KOPT-K1 (cell line): ENCODE measurements at regions not wholly inside any gene's neighbourhood (a gene's known extent, or its start where the extent isn't known, plus 50 kb on each side); places are given as distances from the start of the nearest gene placed in this dataset.
"Not testable (repeated sequence)": the region's sequence is repeated elsewhere in the genome, so short reads cannot be mapped to it uniquely, and the experiment has no call there.

Experiments used
- H3K27ac ChIP-seq: fragments of 200-600 bp; sonication (generic); 2 replicates; pipeline ENCODE4 v1.5.1; 2016; ENCODE audit warnings: antibody characterized with exemption, mild to moderate bottlenecking, low read depth, low read length; ENCODE audit not compliant: poor library complexity, severe bottlenecking
- H3K36me3 ChIP-seq: fragments of 200-600 bp; sonication (generic); 2 replicates; pipeline ENCODE4 v1.5.1; 2017; ENCODE audit warnings: antibody characterized with exemption, mild to moderate bottlenecking, low read length, moderate library complexity; ENCODE audit not compliant: insufficient read depth
- H3K9me3 ChIP-seq: fragments of 200-600 bp; sonication (generic); 2 replicates; pipeline ENCODE4 v1.5.1; 2017; ENCODE audit warnings: antibody characterized with exemption, low read length, mild to moderate bottlenecking; ENCODE audit not compliant: insufficient read depth, poor library complexity, severe bottlenecking

- Histone ChIP-seq H3K9me3 (no peaks in the 10 kb centered on the region), H3K36me3 (no peaks in the 10 kb centered on the region), H3K27ac (peak overlapping the region; percentile 65)
Observed at GRCh38 chrY:14301552-14301951, 222.8 kb upstream of the NLGN4Y start.

DNA sequence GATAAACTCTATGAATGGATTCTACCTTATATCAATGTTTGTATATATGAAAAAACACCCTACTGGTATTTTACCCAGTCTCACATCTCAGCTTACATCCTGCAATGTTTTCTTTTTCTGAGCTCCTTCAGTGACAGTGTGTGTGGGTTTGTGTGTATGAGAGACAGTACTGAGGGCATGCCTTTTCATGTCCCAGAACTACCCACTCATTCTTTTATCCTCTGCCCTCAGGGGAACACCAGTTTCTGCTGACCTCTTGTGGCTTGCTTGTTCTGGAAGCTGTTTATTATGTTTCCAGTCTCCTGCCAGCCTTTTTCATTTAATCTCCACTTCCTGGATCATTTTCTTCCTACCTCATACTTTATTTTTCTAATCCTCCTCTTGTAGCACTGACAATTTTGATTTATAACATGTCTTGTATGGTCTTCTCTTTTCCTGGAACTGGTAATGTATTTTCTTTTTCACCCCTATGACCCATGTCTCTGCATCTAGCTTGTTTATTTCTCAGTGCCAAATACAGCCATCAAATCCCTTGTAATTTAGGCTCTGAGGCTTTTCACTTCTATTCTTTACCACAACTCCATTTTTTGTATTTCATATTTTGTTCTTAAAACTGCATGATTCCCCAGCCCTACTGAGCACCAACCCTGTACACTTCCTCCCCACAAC is 195.5 kb upstream of the NLGN4Y start:
- Histone ChIP-seq H3K27ac (no peak overlapping the region), H3K9me3 (no peaks in the 10 kb centered on the region), H3K36me3 (no peaks in the 10 kb centered on the region)

DNA sequence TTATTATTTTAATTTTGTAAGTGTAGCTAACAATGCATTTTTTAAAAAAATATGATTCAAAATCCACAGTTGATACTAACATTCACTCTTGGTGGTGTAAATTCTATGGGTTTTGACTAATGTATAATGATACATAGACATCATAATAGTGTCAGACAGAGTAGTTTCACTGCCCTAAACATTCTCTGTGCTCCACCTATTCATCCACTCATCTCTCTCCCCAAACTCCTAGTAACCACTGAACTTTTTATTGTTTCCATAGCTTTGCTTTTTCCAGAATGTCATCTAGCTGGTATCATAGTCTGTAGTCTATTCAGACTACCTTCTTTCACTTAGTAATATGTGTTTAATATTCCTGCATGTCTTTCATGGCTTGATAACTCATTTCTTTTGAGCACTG is 194.0 kb upstream of the NLGN4Y start:
- no peaks in the 10 kb centered on the region for H3K36me3 ChIP-seq
- no peak overlapping the region for H3K27ac ChIP-seq
- no peaks in the 10 kb centered on the region for H3K9me3 ChIP-seq

- Histone ChIP-seq H3K36me3 (no peaks in the 10 kb centered on the region), H3K27ac (no peak overlapping the region), H3K9me3 (no peaks in the 10 kb centered on the region)
Observed at GRCh38 chrY:14339524-14339923, 184.8 kb upstream of the NLGN4Y start.

- Histone ChIP-seq H3K36me3 (no peaks in the 10 kb centered on the region), H3K9me3 (no peaks in the 10 kb centered on the region), H3K27ac (peak overlapping the region; percentile 53)
Observed at GRCh38 chrY:14340459-14341143, 183.7 kb upstream of the NLGN4Y start.

DNA sequence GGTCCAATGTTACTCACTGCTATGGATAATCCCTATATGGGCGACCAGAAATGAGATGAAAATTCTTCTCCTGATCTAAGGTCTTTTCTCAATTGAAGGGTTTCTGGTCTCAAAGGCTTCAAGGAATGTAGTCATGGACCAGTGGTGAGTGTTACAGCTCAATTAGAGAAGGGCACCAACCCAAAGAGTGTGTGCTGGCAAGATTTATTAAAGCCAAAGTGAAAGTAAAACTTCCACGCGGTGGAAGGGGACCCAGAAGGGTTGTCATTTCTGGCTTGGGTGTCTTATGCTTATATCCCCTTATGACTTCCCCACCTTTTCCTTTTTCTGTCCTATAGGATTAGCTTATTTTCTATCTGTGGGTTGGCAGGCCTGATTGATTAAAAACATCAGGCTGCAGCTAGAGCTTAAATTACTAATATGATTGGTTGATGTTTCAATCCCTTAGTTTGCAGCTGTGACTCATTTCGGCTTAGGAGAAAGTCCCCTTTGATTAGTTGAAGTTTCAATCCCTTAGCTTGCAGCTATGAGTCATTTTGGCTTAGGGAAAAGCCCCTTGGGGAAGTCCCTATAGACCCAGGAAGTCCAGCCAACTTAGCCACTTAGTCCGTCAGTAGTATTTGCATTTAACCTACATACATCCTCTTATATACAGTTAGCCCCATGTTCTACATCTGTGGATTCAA is 179.5 kb upstream of the NLGN4Y start:
- no peaks in the 10 kb centered on the region for H3K9me3 ChIP-seq
- H3K27ac ChIP-seq = peak overlapping the region; percentile 53
- no peaks in the 10 kb centered on the region for H3K36me3 ChIP-seq

DNA sequence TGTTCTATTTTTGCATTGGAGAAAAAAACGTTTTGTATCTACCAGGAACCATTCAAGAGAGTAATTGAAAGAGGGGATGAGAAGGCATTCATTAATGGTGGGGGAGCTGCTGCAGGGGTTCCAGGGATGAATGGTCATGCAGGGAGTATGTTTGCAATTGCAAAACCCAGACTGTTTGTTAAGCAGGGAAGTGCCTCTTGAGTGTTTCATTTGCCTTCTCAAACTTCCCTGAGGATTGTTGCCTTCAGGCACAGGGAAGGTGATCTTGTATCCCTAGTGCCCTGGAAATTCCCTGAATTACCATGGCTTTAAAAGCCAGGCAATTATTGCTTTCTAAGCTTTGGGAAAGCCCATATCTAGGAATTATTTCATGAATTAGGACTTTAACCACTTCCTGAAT is 172.7 kb upstream of the NLGN4Y start:
- H3K9me3 ChIP-seq = no peaks in the 10 kb centered on the region
- no peaks in the 10 kb centered on the region for H3K36me3 ChIP-seq
- H3K27ac ChIP-seq = no peak overlapping the region

DNA sequence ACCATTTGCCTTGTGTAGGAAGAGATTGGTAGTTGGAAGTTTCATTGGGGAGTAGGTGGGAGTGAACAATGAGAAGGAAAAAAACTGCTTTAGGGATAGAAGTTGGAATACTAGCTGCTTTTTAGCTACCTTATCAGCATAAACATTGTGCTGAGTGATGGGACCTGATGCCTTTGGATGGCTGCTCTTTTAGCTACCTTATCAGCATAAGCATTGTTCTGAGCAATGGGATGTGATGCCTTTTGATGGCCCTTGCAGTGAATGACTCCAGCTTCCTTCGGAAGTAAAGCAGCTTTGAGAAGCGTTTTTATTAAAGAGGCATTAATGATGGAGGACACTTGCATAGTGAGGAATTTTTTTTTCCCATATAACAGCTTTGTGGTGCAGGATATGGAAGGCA is 168.2 kb upstream of the NLGN4Y start:
- Histone ChIP-seq H3K36me3 (no peaks in the 10 kb centered on the region), H3K9me3 (no peaks in the 10 kb centered on the region), H3K27ac (no peak overlapping the region)

DNA sequence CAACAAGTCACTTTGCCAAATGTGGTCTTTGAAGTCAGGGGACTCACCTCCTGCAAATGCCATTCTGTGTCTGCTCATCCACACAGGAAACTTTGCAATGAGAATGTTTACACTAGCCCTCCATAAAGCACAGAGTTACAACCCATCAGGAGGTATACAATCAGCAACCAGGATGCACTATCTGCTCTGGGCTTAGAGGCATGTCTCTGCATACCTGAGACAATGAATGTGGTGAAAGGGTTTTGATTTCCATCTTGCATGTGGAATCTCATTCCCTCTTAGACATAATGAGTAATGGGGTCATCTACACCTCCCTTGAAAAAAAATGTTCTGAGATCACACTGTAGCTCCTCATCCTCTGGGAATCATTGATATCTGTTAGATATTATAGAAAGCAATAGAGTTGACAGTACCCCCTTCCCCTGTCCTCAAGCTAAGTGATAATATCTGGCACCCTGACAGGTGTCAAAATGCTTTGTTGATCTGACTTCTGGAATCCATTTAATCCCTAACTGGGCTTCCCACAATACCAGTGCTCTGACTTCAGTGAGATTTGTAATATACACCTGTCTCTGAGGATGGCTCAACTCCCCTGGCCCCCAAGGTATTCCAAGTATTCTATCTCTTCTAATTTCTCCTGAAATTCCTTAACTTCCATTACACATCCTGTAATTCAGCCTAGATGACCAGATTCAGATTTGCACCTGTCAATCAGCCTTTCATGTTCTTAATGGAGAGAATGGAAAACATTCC is 163.4 kb upstream of the NLGN4Y start:
- no peak overlapping the region for H3K27ac ChIP-seq
- H3K36me3 ChIP-seq = no peaks in the 10 kb centered on the region
- H3K9me3 ChIP-seq = no peaks in the 10 kb centered on the region

- H3K9me3 ChIP-seq = no peaks in the 10 kb centered on the region
- H3K27ac ChIP-seq = no peak overlapping the region
- H3K36me3 ChIP-seq = no peaks in the 10 kb centered on the region
Observed at GRCh38 chrY:14373608-14374007, 150.7 kb upstream of the NLGN4Y start.

- no peak overlapping the region for H3K27ac ChIP-seq
- H3K9me3 ChIP-seq = no peaks in the 10 kb centered on the region
- no peaks in the 10 kb centered on the region for H3K36me3 ChIP-seq
Observed at GRCh38 chrY:14378217-14378616, 146.1 kb upstream of the NLGN4Y start.

GRCh38 chrY:14410549-14411030 is 113.7 kb upstream of the NLGN4Y start:
- H3K27ac ChIP-seq, H3K36me3 ChIP-seq, H3K9me3 ChIP-seq: not testable (repeated sequence)

DNA sequence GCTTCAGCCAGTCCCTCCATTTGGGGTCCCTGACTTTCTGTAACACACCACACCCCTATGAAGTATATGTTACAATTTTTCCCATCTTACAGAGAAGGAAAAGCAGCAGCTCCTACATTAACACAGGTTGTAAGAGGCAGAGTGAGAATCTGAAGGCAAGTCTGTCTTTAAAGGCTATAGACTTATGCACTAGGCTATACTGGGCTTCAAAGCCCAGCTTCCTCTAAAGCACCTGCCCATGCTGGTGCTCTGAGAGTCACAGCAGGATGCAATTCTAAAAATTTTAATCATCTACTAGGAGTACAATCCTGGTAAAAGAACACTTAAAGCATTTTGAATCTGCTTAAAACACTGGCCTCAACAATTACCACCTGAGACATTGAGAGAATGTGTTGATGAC is 113.0 kb upstream of the NLGN4Y start:
- Histone ChIP-seq H3K36me3 (no peaks in the 10 kb centered on the region), H3K9me3 (no peaks in the 10 kb centered on the region), H3K27ac (no peak overlapping the region)

GRCh38 chrY:14436546-14436945 is 87.8 kb upstream of the NLGN4Y start:
- Histone ChIP-seq H3K36me3 (no peaks in the 10 kb centered on the region), H3K27ac (no peak overlapping the region), H3K9me3 (no peaks in the 10 kb centered on the region)

GRCh38 chrY:14437626-14438025 is 86.7 kb upstream of the NLGN4Y start:
- Histone ChIP-seq H3K27ac (no peak overlapping the region), H3K36me3 (no peaks in the 10 kb centered on the region), H3K9me3 (no peaks in the 10 kb centered on the region)
